ENCODE measurements at regions not wholly inside any gene's neighbourhood (a gene's known extent, or its start where the extent isn't known, plus 50 kb on each side); places are given as distances from the start of the nearest gene placed in this dataset.

- TF ChIP-seq CHD2 (IDR thresholded peaks at IDR 0.05; ENCODE audit: low read length): no peak
- no peak for TF ChIP-seq EZH2 (IDR thresholded peaks at IDR 0.05; ENCODE audit: low read depth, low read length, severe bottlenecking)
- no peak for TF ChIP-seq CEBPB (IDR thresholded peaks at IDR 0.05; ENCODE audit: low read depth, low read length)
- TF ChIP-seq SIRT6 (IDR thresholded peaks at IDR 0.05; ENCODE audit: low read length): no peak
- no peak for TF ChIP-seq CREB1 (IDR thresholded peaks at IDR 0.05)
- no peak for TF ChIP-seq USF2 (IDR thresholded peaks at IDR 0.05; ENCODE audit: low read length)
Observed at GRCh38 chr5:169423580-169424278, 122.8 kb upstream of the SLIT3 start (continued).

Measured in H1 (cell line).